ENCODE measurements at regions not wholly inside any gene's neighbourhood (a gene's known extent, or its start where the extent isn't known, plus 50 kb on each side); places are given as distances from the start of the nearest gene placed in this dataset.

DNA sequence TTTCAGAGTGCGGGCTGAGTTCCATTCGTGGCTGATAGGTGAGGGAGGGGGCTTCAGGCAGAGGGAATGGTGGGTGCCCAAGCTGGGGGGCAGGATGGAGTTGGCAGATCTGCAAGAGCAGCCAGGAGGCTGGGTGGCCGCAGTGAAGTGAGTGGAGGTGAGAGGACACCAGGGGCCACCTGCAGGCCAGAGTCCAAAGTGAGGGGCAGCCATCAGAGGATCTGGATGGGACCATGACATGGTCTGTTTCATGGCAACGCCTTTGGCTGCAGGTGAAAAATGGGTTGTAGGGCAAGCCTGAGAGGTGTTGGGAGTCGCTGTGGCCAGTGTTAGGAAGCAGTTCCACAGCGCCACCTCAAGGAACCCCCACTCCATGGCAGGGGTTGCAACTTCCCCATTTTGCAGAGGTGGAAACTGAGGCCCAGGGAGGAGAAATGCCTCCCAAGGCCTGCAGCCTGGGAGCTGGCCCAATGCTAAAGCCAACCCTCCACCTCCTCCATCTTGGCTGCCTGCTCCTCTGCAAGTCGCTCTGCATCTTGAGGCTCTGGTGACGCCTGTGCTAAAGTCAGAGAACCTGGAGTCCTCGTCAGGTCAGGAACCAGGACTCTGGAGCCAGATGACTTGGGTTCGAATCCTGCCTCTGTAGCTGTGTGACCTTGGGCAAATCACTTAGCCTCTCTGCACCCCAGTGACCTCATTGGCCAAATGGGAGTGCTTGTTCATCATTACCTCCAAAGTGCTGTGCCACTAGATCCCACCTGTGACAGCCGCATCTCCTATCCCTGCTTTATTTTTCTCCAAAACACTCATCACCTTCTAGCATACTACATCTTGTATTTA, 153.8 kb downstream of the CEBPB start:
- no peak for DNase-seq

GRCh38 chr20:50345712-50346373, 155.2 kb downstream of the CEBPB start:
- no peak for DNase-seq

DNA sequence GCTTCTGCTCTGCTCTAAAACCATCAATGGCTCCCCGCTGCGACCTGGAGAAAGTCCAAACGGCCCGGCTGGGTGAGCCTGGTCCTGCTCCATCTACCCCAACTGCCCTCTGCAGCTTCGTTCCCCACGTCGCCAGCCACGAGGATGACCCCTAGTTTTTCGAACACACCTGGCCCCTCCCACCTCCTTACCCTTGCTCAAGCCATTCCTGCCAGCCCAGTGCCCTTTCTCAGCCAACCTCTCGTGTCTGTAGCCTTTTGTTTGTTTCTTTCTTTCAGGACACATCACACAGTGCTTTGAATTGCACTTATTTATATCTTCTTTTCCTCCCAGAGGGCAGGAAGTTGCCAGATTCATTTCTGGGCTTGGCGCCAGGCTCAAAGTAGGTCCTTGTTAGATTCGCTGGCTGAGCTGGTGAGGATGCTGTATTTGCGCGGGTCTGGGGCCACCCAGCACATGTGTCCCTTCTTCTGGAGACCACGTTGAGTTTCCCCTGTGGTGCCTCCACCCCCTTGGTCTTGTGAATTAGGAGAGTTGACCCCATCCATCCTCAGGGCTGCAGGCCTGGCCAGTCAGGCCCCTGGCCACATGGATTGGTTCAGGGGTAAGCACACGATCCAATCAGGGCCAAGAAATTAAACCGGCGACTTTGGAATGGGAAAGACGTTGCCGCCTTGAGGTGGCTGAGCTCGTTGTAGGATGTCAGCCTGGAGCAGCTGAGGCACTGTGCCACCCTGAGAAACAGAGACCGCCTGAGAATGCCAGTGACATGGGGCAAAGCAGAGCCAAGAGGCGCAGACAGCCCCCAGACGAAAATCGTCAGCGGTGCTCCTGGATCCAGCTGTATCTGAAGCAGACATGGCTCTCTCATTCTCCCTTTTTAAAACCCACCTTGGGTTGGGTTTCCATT, 156.0 kb downstream of the CEBPB start:
- DNase-seq: no peak

GRCh38 chr20:50347284-50348063, 156.8 kb downstream of the CEBPB start:
- no peak for DNase-seq

DNA sequence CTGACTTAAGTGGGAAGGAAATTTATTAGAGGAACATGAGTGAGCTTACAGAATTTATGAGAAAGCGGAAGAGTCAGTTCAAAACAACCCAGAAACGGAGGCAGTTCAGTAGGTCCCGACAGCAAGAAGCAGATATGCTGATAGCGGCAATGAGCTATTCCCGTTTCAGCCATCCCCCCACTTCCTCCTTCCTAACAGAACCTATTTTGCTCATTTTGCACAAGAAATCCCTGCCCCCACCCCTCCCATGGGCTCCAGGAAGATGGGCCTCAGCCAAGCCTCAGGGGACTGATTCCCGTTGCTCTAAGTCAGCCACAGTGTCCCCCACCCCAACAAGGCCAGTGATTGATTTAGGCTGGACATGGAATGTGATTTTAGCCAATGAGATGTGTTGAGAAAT, 157.5 kb downstream of the CEBPB start:
- DNase-seq: no peak

DNA sequence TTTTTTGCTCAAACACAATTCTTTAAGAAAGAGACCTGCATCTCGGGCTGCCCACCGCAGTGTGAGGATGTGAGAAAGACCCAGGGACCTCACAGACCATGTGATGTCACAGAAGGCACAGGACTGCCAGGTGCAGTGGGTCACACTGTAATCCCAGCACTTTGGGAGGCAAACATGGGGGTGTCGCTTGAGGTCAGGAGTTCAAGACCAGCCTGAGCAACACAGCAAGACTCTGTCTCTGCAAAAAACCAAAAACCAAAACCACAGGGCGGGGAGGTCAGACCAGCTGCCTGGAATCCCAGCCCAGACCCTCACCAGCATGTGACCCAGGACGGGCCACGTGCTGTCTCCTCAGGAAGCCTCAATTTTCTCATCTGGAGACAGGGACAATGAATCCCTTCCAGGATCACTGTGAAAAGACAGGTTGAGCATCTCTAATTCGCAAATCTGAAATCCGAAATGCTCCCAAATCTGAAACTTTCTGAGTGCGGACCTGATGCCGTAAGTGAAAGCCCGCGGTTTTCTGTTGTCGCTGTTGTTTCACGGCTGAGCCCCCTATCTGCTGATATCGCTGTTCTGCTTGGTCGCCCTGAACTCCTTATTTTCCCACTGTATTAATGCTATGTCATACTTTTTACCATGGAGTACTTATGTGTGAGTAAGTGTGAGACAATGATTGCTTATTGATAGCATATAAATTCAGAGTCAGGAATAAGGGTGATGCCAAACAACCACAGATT, 159.5 kb upstream of the PTPN1 start:
- DNase-seq: no peak

DNA sequence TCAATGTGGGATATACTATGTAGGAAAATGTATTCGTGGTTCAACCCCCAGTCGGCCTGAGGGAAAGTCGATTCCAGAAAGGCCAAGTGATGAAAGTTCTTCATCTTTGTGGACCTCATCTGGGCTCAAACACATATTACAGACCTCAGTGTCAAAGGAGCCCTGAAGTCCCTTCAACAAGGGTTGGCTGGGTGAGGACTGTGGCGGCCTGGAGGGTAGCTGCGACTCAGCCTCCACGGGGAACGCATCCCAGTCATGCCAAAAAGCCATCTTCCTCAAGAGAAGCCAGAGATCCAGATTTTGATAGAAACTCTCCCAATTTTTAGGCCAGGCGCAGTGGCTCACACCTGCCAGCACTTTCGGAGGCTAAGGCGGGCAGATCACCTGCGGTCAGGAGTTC, 158.6 kb upstream of the PTPN1 start:
- no peak for DNase-seq

DNA sequence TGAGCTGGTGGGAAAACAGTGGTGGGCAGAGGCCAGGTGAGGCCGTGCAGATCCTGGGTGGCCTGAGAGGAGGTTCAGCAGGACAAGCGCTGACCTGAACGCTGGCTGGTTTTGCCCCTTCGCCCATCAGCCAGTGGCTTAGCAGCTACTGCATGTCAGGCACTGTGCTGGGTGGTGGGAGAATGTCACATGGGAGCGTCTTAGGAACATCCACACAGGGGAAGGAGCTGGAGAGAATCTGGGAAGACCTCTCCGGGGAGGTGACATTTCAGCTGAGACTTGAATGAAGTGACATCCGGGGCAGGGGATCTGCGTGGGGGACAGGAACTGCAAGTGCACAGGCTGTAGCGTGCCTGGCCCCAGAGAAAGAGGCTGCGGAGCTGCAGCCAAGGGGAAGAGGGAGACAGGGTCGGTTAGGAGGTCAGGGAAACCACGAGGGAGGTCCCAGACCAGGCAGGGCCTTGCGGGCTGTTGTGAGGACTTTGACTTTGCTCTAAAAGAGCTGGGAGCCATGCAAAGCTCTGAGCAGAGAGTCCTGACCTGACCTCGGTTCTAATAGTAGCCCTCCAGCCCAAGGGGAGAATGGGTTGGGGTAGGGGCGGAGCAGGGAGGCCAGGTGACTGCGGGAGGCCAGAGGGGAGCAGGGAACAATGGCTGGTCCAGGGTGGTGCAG, 156.8 kb upstream of the PTPN1 start:
- no peak for DNase-seq

DNA sequence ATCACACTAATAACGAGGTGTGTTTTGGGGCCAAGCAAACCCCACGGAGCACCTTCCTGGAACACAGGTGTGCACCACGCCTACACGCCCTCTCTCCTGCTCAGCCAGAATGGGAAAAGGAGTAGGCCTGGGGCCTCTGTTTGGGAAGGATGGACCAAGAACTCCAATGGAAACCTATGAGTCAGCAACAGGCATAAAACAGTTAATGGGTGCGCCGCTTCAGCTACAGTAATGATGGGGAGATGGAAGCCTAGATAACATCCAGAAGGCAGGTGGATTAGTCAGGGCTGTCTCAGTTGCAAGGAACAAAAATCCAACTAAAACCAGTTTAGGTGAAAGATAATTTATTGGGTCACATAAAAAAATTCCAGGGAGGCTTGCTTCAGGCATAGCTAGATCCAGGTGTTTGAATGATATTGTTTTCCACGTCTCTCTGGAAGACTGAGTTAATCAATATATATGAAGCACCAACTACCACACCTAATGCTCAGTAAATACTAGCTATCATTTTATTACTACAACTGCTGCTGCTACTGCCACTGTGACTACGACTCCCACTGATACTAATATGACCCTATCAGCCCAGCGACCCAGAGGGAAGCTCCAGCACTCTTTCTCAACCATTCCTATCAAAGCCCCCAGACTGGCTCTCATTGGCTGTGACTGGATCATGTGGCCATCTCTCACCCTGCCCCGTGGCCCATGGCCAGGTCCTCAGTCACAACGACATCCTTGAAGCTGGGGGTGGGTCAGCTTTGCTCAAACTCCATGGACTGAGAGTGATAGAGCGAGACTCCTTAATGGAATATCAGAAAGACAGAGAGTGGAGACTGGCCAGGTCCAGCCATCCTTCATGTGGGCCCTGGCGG, 155.2 kb upstream of the PTPN1 start:
- DNase-seq: no peak

DNA sequence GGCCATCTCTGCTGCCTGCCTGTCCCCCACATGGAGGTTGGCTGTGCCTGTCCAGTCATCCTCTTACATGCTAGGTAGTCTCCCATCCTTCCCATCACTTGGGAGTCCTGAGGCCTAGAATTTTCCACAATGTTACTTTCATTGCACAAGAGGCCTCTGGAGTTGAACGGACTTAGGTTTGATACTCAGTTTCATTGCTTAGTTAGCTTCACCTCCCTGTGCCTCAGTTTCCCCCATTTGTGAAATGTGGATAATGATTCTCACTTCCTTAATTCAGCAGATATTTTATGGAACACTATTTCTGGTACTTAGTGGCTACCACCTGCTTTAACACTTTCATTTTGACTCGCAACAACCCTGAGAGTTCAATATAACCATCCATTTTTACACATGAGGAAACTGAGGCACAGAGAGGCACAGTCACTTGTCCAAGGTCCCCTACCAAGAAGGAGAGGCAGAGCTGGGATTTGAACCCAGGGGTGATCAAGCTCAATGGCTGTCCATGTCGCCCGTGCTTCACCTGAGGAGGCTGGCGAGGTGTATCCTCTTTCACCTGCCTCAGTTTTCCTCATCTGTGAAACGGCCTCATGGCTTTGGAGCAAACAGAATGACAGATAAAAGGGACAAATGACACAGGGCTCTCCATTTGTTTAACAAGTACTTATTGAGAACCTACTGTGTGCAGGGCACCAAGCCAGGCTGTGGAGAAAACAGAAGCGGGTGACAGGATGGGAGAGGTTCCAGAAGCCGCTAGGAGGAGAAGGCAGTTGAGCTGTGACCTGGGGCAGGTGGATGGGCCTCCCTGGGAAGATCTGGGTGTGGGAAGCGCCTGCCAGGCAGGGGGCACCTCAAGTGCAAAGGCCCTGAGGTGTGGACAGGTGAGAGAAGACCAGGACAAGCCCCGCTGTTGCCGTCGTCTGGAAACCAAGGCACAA, 154.3 kb upstream of the PTPN1 start:
- DNase-seq: no peak

DNA sequence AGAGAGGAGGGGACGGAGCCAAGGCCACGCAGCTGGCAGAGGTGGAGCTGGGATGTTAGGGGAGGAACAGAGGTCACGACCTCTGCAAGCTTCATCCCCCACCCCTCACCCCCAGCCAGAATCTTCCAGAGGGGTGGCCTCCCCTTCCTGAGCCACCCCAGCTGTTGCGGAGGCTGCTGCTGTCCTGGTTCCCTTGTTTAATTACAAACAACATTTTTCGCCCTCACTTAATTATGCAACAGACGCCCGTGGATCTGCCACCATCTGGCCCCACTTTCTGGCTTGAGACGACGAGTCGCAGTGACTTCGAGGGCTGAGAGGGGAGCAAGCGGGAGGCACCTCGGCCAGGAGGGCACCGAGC, 153.7 kb upstream of the PTPN1 start:
- no peak for DNase-seq

DNA sequence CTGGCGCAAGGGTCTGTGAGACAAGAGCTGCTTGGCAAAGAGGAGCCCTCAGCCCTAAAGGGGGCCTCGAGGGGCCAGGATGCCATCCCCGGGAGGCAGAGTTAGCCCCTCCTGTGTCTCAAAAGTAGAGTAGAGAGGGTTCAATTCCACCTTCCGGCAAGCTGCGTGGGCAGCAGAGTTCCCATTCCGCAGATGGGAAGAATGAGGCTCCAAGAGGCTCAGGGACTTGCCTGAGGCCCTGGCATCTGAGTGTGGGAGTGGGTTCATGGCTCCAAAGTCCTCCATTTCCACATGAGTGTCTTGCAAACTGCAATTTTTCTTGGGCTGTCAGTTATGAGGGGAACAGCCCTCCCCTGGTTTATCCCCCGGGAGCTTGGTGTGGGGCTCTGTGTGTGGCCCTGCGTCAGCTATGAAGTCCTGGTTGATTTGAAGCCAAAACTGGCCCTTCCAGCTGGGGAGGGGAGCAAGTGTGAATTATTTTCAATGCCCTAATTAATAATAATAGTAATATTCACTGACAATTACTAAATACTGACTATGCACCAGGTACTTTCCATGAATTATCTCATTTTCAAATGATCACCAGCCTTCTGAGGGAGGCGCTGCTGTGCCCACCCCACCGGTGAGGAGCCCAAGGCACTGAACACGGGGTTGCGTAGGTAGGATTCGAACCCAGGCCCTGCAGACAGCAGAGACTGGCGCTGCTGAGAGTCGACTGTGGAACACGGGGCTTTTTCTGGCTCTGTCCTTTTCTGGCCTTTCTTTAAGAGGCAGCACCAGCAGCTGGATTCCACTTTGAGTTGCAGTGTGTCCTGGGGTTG, 153.0 kb upstream of the PTPN1 start:
- no peak for DNase-seq

DNA sequence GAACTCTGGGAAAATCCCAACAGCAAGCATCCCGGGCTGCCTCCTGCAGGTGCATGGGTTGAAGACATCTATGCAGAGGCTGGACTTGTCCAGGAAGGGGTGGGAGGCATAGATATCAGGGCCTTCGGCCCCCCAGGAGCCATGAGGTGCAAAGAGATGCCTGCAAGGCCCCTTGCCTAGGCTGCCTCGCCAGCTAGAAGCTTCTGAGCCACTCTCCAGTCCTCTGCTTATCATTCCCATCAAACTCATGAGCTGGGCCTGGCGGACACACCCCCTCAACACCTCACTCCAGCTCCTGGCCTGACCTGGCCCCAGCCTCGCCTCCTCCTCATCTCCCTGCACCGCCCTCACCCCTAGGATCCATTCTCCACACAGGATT, 152.4 kb upstream of the PTPN1 start:
- no peak for DNase-seq

GRCh38 chr20:50358166-50358565, 152.0 kb upstream of the PTPN1 start:
- DNase-seq: no peak

DNA sequence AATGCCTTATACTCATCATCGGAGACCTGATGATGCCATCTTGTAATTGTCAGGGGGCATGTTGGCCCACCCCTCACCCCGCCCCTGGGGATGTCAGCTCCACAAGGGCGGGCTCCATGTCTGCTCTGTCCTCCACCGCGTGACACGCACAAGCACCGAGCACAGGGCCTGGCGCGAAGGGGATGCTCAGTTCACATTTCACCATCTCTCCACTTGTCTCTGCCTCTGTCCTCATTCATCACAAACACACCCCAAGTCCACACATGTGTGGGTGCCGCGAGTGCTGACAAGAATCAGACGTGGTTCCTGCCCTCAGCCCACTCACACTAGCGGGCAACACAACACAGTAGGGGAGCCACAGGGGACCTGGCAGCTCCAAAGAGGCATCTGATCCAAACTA, 151.2 kb upstream of the PTPN1 start:
- DNase-seq: no peak

DNA sequence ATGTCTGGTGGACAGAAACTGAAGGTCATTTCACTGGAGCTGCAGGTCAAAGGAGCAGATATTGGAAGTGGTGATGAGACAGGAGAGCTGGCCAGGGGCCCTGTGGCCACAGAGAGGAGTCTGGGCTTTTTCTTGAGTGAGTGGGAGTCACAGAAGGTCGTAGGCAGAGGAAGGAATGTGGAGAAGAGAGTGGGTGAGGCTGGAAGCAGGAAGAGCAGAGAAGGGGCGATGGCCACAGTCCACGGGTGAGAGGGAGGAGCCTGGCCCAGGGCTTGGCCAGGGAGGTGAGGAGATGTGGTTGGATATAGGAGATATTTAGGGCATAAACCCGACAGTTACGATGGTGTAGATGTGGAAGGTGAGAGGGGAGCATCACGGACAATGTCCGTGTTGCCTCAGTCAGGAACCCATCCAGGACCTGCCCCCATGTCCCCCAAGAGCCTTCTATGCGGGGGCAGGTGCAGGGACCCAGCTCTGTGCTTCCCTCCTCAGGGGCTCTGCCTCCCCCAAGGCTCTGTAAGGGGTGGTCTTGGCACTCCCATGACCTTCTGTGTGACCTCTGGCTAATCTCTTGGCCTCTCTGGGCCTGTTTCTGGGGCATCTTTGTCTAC, 150.5 kb upstream of the PTPN1 start:
- DNase-seq: no peak

DNA sequence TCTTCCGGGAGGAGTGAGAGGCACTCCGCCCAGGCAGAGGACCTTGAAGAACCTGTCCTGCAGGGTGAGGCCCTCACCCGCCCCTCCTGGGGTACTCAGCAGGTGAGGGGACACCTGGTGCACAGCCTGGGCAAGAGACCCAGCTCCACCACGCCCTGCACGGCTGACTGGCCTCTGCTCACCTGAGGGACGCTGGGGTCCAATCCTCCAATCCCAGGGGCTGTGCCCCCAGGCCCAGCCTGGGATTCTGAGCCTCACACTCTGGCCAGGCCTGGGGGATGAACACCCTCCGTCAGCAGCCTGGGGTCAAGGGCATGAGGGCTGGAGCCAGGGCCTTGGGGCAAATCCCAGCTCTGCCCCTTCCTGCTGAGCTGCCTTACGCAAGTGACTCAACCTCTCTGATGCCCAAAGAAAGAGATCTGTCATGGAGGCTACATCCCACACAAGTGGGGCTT, 149.9 kb upstream of the PTPN1 start:
- no peak for DNase-seq

- no peak for DNase-seq
Observed at GRCh38 chr20:50360921-50361320, 149.3 kb upstream of the PTPN1 start.
